COLO668 (cell line): ENCODE measurements at regions not wholly inside any gene's neighbourhood (a gene's known extent, or its start where the extent isn't known, plus 50 kb on each side); places are given as distances from the start of the nearest gene placed in this dataset.

Experiments
- DNase-seq: peaks from one replicate; lab custom pipeline; 2025; ENCODE audit not compliant: unreplicated experiment; lab: John Stamatoyannopoulos, UW

- no peak for DNase-seq
Measured at GRCh38 chr7:21356616-21357015, 71.3 kb upstream of the SP4 start.

DNA sequence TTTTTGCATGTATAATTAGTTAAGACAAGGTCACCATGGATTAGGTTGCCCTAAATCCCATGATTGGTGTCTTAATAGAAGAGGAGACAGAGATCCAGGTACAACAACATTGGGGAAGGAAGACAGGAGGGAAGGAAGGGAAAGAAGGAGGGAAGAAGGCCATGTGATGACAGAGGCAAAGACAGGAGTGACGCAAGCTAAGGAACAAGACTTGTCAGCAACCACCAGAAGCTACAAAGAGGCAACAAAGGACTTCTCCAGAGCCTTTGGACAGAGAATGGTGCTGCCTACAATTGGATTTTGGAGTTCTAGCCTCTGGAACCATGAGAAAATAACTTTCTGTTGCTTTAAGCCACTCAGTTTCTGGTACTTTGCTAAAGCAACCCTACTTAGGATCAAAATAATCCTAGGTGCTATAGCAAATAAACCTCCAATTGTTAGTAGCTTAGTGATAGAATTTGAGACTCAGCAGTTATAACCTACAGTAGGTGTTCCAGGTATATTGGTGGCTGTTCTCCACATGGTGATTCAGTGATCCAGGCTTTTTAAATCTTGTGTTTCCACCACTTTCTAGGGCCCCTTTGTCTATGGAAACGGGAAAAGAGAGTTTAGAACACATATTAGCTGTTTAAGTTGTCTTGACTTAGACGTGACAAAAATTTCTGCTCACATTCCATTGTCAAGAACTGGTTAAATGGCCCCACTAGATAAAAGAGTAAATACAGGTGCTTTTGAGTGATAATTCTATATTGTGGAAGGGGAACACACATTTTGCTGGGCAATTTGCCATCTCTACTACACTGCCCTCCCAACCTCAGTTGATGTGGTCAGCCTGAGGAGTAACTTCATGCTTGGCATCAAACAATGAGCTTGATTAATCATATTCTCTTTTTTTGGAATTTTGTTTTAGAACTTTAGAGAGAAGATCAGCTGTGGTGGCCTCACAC is 70.5 kb upstream of the SP4 start:
- no peak for DNase-seq

DNA sequence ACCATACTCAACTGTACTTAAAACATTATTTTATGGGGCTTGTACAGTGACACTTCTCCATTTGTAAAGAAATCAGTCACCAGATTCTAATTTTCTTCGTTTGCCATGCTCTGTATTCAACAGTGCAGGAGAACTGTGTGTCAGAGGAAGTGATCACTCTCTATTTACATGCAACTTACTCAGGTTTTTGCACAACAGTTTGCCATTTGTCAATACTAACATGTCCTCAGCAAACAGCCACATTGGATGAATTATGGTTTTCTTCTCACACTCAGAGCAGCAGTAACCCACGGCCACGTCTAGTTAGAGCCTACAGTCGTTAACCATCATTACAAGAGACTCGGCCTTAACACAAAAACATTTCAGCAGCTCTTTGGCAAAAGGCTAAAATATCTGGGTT is 69.2 kb upstream of the SP4 start:
- DNase-seq: no peak

GRCh38 chr7:21359163-21359562 is 68.7 kb upstream of the SP4 start:
- no peak for DNase-seq

DNA sequence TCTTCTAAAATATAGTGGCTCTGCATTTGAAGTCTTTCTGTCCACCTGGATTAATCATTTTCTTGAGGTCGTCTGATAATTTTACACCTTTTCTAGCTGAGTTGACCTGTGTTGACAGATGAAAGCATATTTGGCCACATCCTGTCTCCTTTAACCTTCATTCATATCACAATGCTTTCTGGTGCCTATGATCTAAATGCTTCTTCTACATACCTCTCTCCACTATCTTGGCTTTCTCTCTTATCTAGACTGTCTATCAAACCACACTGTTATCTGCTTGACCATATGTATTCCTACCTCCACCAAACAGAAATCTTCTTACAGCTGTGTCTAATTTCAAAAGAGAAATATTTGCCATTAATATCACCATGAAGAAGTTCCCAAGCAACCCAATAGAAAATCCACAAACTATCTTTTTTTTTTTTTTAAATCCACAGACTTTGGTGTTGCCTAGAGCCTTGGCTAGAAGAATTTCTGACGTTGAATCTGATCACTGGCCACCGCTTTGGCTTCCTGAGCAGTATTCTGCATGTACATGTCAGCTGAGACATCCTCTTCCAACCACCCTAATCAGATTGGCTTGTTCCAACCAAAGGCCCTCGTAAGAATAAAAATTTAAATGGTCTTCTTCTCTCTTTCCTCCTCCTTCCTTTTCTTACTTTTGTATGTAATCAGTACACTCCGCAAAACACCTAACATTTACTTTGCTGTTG is 66.3 kb upstream of the SP4 start:
- no peak for DNase-seq

DNA sequence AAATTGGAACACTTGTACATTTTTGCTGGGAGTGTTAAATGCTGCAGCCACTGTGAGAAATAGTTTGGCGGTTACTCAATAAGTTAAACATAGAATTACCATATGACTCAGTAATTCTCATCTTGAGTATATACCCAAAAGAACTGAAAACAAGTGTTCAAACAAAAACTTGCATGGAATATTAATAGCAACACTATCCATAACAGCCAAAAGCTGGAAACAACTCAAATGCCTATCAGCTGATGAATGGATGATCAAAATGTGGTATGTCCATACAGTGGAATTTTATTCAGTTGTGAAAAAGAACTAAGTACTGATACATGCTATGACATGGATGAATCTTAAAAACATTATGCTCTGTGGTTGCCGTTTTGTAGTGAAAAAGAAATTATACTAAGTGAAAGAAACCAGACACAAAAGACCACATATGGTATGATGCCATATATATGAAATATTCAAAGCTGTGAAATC is 63.0 kb upstream of the SP4 start:
- DNase-seq: no peak

- DNase-seq: peak; percentile 63
Measured at GRCh38 chr7:21365866-21366624, 61.8 kb upstream of the SP4 start.

- peak; percentile 58 for DNase-seq
Measured at GRCh38 chr7:21367081-21367480, 60.8 kb upstream of the SP4 start.

DNA sequence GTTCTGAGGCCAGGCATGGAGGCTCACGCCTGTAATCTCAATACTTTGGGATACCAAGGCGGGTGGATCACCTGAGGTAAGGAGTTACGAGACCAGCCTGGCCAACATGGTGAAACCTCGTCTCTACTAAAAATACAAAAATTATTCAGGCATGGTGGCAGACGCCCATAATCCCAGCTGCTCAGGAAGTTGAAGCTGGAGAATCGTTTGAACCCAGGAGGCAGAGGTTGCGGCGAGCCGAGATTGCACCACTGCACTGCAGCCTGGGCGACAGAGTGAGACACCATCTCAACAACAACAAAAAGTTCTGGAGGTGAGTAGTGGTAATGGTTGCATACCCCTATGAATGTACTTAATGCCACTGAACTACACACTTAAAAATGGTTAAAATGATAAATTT is 60.3 kb upstream of the SP4 start:
- no peak for DNase-seq

DNA sequence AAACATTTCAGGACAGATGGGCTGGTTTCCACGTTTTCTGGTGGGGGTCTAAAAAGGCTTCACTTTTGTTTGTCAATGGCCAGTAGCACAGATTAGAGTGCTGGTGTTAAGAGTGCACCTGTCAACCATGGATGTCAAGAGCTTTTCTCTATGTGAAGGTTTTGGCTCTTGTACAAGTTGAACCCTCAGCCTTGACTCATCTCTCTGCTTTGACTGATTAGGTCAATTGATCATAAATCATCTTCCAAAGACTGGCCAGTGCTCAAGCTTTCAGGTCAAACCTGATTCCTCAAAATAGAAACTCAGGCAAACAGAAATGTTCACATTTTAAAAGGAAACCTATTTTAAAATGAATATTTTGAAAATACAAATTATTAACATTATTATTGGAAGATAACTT is 59.6 kb upstream of the SP4 start:
- DNase-seq: peak; percentile 34

DNA sequence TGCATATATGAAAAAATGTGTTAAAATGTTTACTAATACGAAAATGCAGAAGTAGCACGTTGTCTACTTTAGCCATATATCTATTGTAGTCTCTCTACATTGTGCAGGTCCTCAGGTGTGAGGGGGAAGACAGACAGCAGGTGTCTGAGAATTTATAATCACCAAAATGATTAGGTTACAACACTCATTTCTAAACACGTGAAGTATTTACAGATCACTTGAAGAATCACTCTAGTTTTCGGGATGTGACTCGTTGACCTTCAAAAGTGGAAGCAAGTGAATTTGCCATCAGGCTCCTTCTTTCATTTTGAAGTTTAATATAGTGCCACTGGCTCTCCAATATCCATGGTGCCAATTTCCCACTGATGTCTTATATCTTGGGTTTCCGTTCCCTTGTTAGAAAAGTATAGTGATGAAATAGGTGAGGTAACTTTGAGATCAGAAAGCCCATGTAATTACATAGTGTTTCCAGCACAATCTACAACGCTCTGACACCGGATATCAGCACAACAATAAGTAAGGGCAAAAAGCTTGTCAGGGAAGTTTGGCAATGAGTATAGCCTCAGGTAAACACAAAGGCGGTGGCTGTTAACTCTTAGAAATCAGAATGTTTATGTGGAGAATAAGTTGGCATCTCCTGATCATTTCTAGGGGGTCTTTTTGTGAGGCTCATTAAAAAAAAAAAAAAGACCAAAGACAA is 57.5 kb upstream of the SP4 start:
- DNase-seq: peak; percentile 44

DNA sequence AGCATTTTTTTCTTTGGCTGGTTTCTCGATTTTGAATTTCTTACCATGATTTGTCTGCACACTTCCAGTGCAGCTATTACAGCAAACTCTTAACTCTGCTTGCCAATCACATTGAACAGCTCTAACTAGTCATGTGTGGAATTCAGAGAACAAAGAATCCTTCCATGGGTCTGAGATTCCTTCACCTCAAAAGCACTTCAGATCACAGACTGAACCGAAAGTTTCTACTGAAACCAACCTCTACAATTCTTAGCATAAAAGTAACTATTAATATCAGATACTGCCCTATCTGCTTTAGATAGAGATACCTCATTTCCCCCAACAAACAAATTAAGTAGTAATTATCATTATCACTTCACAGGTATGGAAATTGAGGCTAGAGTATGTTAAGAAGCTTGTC is 56.5 kb upstream of the SP4 start:
- no peak for DNase-seq

DNA sequence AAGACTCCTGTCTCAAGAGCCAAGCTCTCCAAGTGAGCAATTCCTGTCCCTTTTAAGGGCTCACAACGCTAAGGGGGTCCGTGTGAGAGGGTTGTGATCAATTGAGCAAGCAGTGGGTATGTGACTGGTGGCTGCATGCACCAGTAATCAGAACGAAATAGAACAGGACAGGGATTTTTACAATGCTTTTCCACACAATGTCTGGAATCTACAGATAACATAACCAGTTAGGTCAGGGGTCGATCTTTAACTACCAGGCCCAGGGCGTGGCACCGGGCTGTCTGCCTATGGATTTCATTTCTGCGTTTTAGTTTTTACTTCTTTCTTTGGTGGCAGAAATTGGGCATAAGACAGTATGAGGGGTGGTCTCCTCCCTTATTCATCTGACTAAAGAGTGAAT is 54.9 kb upstream of the SP4 start:
- DNase-seq: no peak

DNA sequence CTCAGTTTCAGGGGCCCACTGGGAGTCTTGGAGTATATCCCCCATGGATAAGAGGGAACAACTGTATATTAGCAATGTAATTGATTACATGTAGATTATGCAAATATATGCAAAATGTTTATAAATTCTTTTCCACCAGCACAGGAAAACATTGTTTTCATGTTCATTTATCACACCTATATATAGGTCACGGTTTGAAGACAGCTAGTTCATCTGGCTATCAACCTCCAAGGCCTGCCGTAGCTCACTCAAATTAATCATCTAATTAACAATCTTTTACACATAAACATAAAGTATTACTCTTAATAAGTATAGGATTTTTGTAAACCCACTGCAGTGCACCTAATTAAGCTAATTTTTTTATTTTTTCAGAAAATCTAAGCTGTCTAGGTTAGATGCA is 53.7 kb upstream of the SP4 start:
- no peak for DNase-seq

DNA sequence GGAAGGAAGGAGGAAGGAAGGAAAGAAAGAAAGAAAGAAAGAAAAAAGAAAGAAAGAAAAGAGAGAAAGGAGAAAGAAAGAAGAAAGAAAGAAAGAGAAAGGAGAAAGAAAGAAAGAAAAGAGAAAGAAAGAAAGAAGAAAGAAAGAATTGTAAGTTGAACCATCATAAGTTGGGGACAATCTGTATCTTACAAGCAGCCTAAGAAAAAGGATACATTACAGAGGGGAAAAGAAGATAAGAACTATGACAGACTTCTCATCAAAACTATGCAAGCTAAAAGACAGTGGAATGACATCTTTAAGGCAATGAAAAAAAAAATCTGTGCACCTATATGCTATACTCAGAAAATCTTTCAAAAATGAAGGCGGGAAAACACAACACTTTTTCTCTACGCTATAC is 50.3 kb upstream of the SP4 start:
- no peak for DNase-seq
